ENCODE measurements at regions not wholly inside any gene's neighbourhood (a gene's known extent, or its start where the extent isn't known, plus 50 kb on each side); places are given as distances from the start of the nearest gene placed in this dataset.

GRCh38 chrX:8913655-8914409 is 112.6 kb upstream of the FAM9A start:
- TF ChIP-seq CTCF (IDR thresholded peaks at IDR 0.05) = no peak
- TF ChIP-seq POLR2A (IDR thresholded peaks at IDR 0.05) = no peak
